RWPE2 (cell line): ENCODE measurements at regions not wholly inside any gene's neighbourhood (a gene's known extent, or its start where the extent isn't known, plus 50 kb on each side); places are given as distances from the start of the nearest gene placed in this dataset.

Experiments used
- ATAC-seq: fragments of 200-7000 bp; cut with Tn5 transposase; 3 replicates; pipeline ENCODE4 v1.9.1; 2021; ENCODE audit warnings: low read depth
- DNase-seq: peaks from one replicate; pipeline ENCODE4 v3.0.0-alpha.2; 2020; ENCODE audit warnings: low spot score
- H3K27ac ChIP-seq: fragments of 450-650 bp; 2 replicates; pipeline ENCODE4 v1.5.1; 2017; ENCODE audit warnings: mild to moderate bottlenecking; ENCODE audit not compliant: poor library complexity, severe bottlenecking
- H3K27me3 ChIP-seq: fragments of 250-450 bp; sonication (Bioruptor Pico); 2 replicates; pipeline ENCODE4 v1.5.1; 2021; ENCODE audit warnings: mild to moderate bottlenecking, moderate library complexity; ENCODE audit not compliant: insufficient read depth, poor library complexity, severe bottlenecking
- H3K36me3 ChIP-seq: fragments of 250-450 bp; sonication (Bioruptor Pico); 2 replicates; pipeline ENCODE4 v1.5.1; 2020; ENCODE audit warnings: low read depth, mild to moderate bottlenecking, moderate library complexity
- H3K4me1 ChIP-seq: fragments of 250-450 bp; sonication (Bioruptor Pico); 2 replicates; pipeline ENCODE4 v1.5.1; 2021; ENCODE audit warnings: mild to moderate bottlenecking, moderate library complexity; ENCODE audit not compliant: insufficient read depth, poor library complexity, severe bottlenecking
- H3K4me3 ChIP-seq: fragments of 250-450 bp; sonication (Bioruptor Pico); 2 replicates; pipeline ENCODE4 v1.5.1; 2021; ENCODE audit warnings: mild to moderate bottlenecking, moderate library complexity; ENCODE audit not compliant: severe bottlenecking
- H3K9me3 ChIP-seq: fragments of 250-450 bp; sonication (Bioruptor Pico); 2 replicates; pipeline ENCODE4 v1.5.1; 2021; ENCODE audit warnings: mild to moderate bottlenecking, moderate library complexity; ENCODE audit not compliant: severe bottlenecking
- TF ChIP-seq, protein P1 (sequence below): fragments of 450-650 bp; IDR thresholded peaks from one replicate; pipeline ENCODE4 v1.5.1; 2017; ENCODE audit warnings: mild to moderate bottlenecking, moderate library complexity; ENCODE audit not compliant: poor library complexity, severe bottlenecking

DNA sequence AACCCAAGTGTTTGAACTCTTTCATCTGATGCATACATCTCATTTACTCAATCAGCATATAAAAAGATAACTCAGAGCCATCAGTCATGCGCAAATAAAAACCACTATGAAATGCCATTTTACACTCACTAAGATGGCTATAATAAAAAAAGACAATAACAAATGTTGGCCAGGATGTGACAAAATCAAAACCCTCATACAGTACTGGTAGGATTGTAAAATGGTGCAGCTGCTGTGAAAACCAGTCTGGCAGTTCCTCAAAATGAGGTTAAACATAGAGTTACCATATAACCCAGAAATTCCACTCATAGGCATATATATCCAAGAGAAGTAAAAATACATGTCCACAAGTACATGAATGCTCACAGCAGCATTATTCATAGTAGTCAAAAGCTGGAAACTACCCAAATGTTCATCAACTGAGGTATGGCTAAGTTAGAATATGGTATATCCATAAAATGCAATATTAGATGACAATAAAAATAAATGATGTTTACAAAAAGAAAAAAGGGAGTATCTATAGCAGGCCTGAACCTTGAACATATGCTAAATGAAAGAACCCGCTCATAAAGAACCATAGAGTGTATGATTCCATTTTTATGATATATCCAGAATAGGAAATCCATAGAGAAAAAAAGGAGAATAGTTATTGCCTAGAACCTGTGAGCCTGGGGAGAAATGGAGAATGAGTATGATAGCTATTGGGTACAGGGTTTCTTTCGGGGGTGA lies 265.1 kb downstream of the SIPA1L2 start:
- TF ChIP-seq, protein P1, sequence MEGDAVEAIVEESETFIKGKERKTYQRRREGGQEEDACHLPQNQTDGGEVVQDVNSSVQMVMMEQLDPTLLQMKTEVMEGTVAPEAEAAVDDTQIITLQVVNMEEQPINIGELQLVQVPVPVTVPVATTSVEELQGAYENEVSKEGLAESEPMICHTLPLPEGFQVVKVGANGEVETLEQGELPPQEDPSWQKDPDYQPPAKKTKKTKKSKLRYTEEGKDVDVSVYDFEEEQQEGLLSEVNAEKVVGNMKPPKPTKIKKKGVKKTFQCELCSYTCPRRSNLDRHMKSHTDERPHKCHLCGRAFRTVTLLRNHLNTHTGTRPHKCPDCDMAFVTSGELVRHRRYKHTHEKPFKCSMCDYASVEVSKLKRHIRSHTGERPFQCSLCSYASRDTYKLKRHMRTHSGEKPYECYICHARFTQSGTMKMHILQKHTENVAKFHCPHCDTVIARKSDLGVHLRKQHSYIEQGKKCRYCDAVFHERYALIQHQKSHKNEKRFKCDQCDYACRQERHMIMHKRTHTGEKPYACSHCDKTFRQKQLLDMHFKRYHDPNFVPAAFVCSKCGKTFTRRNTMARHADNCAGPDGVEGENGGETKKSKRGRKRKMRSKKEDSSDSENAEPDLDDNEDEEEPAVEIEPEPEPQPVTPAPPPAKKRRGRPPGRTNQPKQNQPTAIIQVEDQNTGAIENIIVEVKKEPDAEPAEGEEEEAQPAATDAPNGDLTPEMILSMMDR: no peak
- Histone ChIP-seq H3K27me3 (no peaks in the 10 kb centered on the region), H3K4me1 (no peaks in the 10 kb centered on the region), H3K4me3 (no peak overlapping the region), H3K36me3 (no peaks in the 10 kb centered on the region), H3K9me3 (no peaks in the 10 kb centered on the region), H3K27ac (no peak overlapping the region)
- no peak for DNase-seq
- ATAC-seq: no peak

DNA sequence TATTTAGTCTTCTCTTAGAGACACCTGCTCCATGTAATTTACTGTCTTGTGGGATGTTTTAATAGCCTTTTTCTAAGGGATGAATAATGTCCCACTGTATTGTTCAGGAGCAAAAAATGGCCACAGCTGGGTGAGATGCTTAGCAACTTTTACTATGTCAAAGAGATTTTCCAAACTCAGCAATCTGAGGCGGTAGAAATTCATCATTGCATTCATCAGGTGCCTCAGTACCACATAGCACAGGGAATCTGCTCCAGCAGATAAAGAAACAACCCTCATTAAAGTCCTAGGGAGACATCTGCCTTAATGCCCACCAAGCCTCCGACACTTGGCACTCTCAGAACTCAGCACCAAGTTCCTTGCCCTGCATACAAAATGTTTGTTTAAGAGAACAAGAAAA lies 266.9 kb downstream of the SIPA1L2 start:
- Histone ChIP-seq H3K27me3 (no peaks in the 10 kb centered on the region), H3K4me3 (no peak overlapping the region), H3K9me3 (no peaks in the 10 kb centered on the region), H3K4me1 (no peaks in the 10 kb centered on the region), H3K27ac (no peak overlapping the region), H3K36me3 (no peaks in the 10 kb centered on the region)
- ATAC-seq (no peak), DNase-seq (no peak)
- TF ChIP-seq, protein P1: no peak

DNA sequence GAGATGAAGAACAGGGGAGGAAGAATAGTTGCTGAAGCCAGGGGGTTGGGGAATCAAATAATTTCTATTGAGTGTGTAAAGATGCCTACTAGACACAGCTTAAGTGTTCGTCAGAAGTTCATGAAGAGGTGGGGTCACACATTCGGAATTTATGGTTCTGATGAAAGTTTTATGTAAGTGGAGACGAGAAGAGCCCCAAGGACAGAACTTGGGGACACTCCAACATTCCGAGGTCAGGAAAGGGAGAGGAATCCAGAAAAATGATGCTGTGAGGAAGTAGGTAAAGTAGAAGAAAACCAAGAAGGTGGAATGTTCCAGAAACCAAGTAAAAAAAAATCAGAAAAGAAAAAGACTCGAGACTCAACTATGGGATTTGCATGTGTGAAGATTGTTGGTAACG lies 272.5 kb downstream of the SIPA1L2 start:
- no peaks in the 10 kb centered on the region for H3K4me1 ChIP-seq
- H3K9me3 ChIP-seq: no peaks in the 10 kb centered on the region
- H3K27me3 ChIP-seq: no peaks in the 10 kb centered on the region
- no peaks in the 10 kb centered on the region for H3K36me3 ChIP-seq
- TF ChIP-seq, protein P1: no peak
- no peak for DNase-seq
- H3K4me3 ChIP-seq: no peak overlapping the region
- no peak for ATAC-seq
- no peak overlapping the region for H3K27ac ChIP-seq

DNA sequence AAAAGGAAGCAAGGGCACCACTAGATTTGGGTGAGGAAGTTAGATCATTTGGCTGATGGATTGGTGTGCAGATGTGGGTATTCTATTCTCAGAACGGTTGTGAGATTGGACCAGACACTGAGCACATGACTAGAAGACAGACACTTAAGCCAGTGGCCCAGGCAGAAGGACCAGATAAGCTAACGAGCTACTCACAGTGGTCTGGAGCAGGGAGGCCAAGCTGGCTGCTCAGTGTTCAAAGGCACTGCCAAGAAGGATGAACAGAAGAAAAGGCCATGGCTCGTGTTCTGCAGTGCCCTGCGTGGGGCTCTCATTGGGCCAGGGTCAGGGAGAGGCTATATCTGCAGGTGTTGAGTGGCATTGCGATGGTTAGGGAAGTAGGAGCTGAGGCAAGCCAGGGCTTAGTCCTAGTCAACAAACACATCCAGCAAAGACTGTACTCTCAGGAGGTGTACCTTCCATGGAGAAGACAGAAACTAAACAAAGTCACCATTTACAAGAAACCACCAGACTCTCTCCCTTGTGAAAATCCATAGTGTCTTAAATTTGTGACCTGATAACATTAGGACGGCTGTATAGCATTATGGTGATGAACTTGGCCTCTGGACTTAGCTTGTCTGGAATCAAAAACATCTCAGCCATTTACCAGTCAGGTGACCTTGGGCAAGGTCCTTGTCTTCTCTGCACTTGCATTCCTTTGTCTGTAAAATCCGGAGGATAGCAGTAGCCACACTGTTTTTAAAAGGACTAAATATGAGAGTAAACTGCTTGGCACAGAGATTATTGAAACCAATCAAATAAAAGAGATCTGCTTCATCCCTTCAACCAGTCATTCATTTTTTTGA lies 274.5 kb downstream of the SIPA1L2 start:
- no peaks in the 10 kb centered on the region for H3K4me1 ChIP-seq
- H3K4me3 ChIP-seq: no peak overlapping the region
- H3K36me3 ChIP-seq: no peaks in the 10 kb centered on the region
- H3K27ac ChIP-seq: no peak overlapping the region
- no peak for DNase-seq
- no peaks in the 10 kb centered on the region for H3K27me3 ChIP-seq
- no peak for ATAC-seq
- TF ChIP-seq, protein P1: no peak
- H3K9me3 ChIP-seq: no peaks in the 10 kb centered on the region
